UCSD-AML1 (cell line): ENCODE measurements at regions not wholly inside any gene's neighbourhood (a gene's known extent, or its start where the extent isn't known, plus 50 kb on each side); places are given as distances from the start of the nearest gene placed in this dataset.

Source experiments
- DNase-seq: peaks from one replicate; lab custom pipeline; 2025; ENCODE audit not compliant: unreplicated experiment; lab: John Stamatoyannopoulos, UW

DNA sequence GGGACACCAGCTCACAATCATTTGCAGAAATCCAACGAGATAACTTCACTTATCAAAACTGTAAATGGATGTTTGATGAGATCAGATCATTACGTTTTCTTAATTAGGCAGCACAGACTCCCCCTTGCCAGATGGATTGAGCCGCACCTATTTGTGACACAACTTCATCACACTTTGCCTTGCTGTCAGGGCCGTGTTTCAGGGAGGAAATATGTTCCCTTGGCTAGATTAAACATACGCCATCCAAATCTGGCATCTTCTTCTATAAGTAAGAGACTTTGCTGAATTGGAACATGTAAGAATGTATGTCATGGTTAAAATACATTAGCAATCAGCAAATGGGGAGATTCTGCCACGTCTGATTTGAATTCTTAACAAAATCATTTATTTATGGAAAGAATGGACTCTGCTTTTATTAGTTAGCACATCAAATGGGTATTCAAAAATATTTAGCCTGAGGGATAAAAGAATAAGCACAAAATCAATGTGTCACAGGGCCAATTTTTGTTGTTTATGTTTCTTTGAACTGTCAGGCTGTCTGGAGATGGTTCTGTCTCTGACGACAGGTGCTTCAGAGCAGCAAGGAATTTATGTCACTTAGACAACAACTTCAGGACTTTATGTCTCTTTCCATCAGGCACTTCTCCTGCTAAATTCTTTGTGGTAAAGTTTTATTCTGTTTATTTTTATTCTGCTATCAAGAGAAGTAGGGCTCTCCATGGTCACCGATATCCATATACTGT is 326.1 kb upstream of the NCAM1 start:
- no peak for DNase-seq

DNA sequence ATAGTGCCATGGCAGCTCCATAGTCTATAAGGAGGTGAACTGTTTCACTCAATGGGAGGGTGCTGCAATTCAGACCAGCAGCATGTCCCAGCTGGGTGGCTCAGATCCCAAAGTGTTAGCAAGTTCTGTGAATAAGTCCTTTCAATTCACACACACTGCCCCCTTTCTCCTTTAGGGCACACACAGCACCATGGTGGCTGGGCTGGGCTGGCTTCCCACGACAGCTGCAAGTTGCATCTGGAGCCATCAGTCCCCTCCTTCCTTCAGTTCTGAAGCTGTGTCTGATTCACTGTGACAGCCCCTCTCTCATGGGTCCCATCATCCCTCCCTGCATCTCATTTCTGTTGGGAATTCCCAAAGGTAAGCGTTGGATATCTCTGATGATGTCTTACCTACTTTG is 324.1 kb upstream of the NCAM1 start:
- no peak for DNase-seq

DNA sequence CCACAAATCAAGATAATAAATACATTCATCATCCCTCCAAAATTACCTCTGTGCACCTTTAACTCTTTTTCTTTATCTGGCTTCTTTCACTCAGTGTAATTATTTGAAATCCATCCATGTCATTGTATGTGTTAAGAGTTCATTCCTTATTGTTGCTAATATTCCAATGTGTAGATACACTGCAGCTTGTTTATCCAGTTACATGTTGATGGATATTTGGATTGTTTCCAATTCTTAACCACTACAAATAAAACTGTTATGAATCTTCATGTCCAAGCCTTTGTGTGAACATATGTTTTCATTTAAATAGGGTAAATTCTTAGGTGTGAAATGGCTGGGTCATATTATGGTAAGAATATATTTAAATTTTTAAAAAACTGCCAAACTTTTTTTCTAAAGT is 323.3 kb upstream of the NCAM1 start:
- no peak for DNase-seq

DNA sequence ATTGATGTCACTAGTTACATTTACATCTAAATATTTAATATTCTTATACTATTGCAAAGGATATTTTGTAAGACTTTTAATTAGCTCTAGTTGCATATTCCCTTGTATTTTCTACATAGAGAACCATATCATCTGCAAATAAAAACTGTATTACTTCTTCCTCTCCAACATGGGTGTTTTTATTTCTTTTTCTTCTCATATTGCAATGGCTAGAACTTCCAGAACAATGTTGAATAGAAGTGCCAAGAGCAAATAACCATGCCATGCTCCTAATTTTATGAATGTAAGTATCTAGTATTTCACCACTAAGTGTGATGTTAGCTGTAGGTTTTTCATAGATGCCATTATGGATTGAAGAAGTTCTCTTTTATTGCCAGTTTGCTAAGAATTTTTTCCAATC is 321.8 kb upstream of the NCAM1 start:
- no peak for DNase-seq

DNA sequence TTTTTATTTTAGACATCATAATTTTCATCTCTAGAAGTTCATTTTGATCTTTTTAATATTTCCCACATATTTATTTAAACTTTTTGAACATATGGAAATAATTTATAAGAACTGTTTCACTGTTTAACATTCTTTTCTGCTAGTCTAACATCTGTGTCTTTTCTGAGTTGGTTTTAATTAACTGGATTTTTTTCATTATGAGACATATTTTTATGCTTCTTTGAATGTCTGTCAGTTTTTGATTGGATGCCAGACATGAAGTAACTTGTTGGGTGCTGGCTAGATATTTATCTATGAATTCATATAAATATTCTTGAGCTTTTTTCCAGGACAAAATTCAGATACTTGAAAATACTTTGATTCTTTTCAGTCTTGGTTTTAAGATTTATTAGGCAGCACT is 317.8 kb upstream of the NCAM1 start:
- no peak for DNase-seq

DNA sequence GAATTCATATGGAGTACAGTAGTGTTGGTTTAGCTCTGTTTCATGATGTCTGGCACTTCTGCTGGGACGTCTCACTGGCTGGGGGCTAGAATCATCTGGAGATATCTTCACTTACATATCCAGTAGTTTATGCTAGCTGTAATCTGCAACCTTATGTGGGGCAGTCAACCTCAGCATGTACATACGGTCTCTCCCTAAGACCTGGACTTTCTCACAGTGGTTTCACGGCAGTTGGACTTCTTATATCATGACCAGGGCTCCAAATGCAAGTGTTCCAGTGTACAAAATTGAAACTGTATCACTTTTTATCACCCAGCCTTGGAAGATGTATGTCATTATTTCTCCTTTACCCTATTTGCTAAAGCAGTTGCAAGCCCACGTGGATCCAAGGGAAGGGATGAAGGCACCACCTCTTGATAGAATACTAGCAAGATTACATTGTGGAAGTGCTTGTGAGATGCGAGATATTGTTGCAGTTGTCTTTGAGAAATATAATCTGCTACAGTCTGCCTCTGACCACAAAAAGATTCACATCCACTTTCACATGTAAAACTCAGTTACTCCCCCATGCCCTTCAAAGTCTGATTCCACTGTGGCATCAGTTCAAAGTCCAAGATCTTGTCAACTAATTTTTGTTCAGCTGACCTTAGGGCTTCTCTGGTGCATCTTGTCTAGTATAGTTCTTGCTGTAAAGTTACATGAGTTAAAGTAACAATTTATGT is 316.6 kb upstream of the NCAM1 start:
- no peak for DNase-seq

DNA sequence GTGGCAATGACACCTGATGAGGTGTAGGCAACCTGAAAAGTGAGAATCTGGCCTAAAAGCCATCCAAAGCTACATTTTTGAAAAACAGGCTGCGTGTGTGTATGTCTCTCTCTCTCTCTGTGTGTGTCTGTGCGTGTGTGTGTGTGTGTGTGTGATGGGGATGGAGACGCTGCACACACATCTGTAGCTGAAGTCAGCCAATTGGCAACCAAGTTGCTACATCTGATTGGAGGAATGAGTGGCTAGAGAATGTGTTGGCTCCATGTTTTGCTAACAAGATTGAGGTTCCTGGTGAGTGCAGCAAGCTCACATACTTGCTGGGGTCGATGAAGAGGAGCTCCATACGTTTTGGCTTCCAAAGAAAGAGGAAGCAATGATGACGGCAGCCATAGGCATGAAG is 311.4 kb upstream of the NCAM1 start:
- DNase-seq, result no peak

GRCh38 chr11:112650527-112650926 is 310.7 kb upstream of the NCAM1 start:
- no peak for DNase-seq

- no peak for DNase-seq
Measured at GRCh38 chr11:112651386-112651785, 309.8 kb upstream of the NCAM1 start.

- no peak for DNase-seq
Measured at GRCh38 chr11:112652786-112653390, 308.3 kb upstream of the NCAM1 start.

- no peak for DNase-seq
Measured at GRCh38 chr11:112655371-112655770, 305.8 kb upstream of the NCAM1 start.

- no peak for DNase-seq
Measured at GRCh38 chr11:112656772-112657428, 304.3 kb upstream of the NCAM1 start.

- DNase-seq, result no peak
Measured at GRCh38 chr11:112658431-112658878, 302.8 kb upstream of the NCAM1 start.

GRCh38 chr11:112661146-112661545 is 300.1 kb upstream of the NCAM1 start:
- DNase-seq, result no peak

DNA sequence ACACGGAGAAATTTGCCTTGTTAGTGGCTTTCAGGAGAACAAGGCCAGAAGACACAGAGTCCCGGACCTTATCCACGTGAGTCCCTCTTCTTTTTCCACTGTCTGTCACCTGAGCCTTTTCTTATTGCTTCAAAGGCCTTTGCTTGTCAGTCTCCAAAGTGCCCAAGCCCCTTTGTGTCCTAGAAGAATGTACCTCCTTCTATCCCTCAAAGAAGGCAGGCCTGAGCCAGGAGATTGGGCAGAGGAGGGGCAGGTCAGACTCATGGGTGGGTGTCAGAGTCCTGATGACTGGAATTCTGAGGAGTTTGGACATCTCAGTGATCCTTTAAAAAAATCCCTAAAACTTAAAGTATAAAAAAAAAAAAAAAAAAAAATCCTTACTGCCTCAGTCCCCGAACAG is 299.6 kb upstream of the NCAM1 start:
- no peak for DNase-seq

DNA sequence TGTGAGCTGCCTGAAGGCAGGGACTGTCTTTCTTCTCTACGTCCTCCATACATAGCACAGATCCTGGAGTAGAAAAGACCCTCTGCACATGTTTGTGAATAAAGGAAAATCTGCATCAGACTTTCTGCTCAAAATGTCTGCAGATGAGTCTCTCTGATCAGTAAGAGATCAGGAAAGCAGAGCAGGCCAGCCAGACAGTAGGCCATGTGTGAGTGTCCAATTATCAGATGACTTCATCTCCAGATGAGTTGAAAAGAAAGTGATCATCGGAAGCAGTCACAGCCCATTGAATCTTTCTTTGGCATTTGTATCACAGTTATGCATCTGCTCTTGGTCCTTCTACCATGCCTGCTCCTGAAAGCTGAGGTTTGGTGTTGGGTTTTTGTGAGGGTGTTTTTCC is 298.7 kb upstream of the NCAM1 start:
- no peak for DNase-seq

- DNase-seq, result no peak
Measured at GRCh38 chr11:112663947-112664634, 297.1 kb upstream of the NCAM1 start.

GRCh38 chr11:112665291-112665690 is 295.9 kb upstream of the NCAM1 start:
- no peak for DNase-seq

- DNase-seq, result no peak
Measured at GRCh38 chr11:112666253-112666652, 295.0 kb upstream of the NCAM1 start.

- DNase-seq, result no peak
Measured at GRCh38 chr11:112670806-112671570, 290.2 kb upstream of the NCAM1 start.
